Transverse colon (tissue), 4 donors: ENCODE measurements at regions not wholly inside any gene's neighbourhood (a gene's known extent, or its start where the extent isn't known, plus 50 kb on each side); places are given as distances from the start of the nearest gene placed in this dataset.

ENCODE experiments used
- CTCF ChIP-seq, 5 experiments: fragments of 200-600 bp in 3 of 5; fragments of 450-650 bp in 2 of 5; sonication (generic) in 3 of 5; IDR thresholded peaks; 1 replicate in 2 of 5; 2 replicates in 3 of 5; pipeline ENCODE4 v1.5.1; 2016 to 2017; ENCODE audit warnings: antibody characterized with exemption in 5 of 5, inconsistent platforms in 3 of 5, mild to moderate bottlenecking in 2 of 5, moderate library complexity in 1 of 5
- POLR2A ChIP-seq: fragments of 450-650 bp; IDR thresholded peaks from one replicate; pipeline ENCODE4 v1.6.1; 2016; ENCODE audit warnings: antibody characterized with exemption, mild to moderate bottlenecking, moderate library complexity
- POLR2AphosphoS5 ChIP-seq, 3 donors: sonication (generic); formaldehyde crosslinking; IDR thresholded peaks; one replicate each; pipeline ENCODE4 v1.6.1; 2016; ENCODE audit warnings: antibody characterized with exemption in 3 of 3

GRCh38 chr7:20896996-20897395 lies 110.3 kb upstream of the SP8 start:
- TF ChIP-seq CTCF (IDR thresholded peaks at IDR 0.05) (no peak), POLR2A (no peak), POLR2AphosphoS5 (IDR thresholded peaks at IDR 0.05) (no peak)
